ENCODE measurements at regions not wholly inside any gene's neighbourhood (a gene's known extent, or its start where the extent isn't known, plus 50 kb on each side); places are given as distances from the start of the nearest gene placed in this dataset.

GRCh38 chr19:30269638-30270037 is 102.5 kb upstream of the ZNF536 start:
- no peaks in the 10 kb centered on the region for H3K27me3 ChIP-seq
- peak; percentile 31 to 55 for DNase-seq
- peak overlapping the region; percentile 67 to 77 (median 70) for H3K27ac ChIP-seq
- TF ChIP-seq CTCF (IDR thresholded peaks at IDR 0.05) (no peak), POLR2A (IDR thresholded peaks at IDR 0.05) (peak in 1 of 2 donors; percentile 28)
- 28 to 52% methylated on average over 9 of the region's 9 CpGs for WGBS, 2 donors
- peaks cover 23 to 31% of the 10 kb centered on the region in 2 donors for H3K4me1 ChIP-seq
- no peak overlapping the region for H3K4me3 ChIP-seq (replicated peaks in 1 of 3)
- H3K36me3 ChIP-seq = no peaks in the 10 kb centered on the region
- no peaks in the 10 kb centered on the region for H3K9me3 ChIP-seq
- intact Hi-C loops (cut with DNase I) = no loop called here

- Histone ChIP-seq H3K27me3 (no peaks in the 10 kb centered on the region), H3K4me1 (peaks cover 23 to 31% of the 10 kb centered on the region in 2 donors), H3K27ac (peak overlapping the region in 1 of 3 donors; percentile 26), H3K4me3 (replicated peaks in 1 of 3) (no peak overlapping the region), H3K36me3 (no peaks in the 10 kb centered on the region), H3K9me3 (no peaks in the 10 kb centered on the region)
- DNase-seq = peak in 1 of 2 donors; percentile 16
- no peak for TF ChIP-seq CTCF (IDR thresholded peaks at IDR 0.05)
- intact Hi-C loops (cut with DNase I) = no loop called here
- 23 to 35% methylated on average over 5 of the region's 5 CpGs for WGBS, 2 donors
Measured at GRCh38 chr19:30271816-30272215, 100.4 kb upstream of the ZNF536 start.

- intact Hi-C loops (cut with DNase I) = no loop called here
- TF ChIP-seq POLR2A (IDR thresholded peaks at IDR 0.05) = no peak
- no peak for TF ChIP-seq CTCF (IDR thresholded peaks at IDR 0.05)
- no peaks in the 10 kb centered on the region for H3K36me3 ChIP-seq
- H3K4me3 ChIP-seq (replicated peaks in 1 of 3) = no peak overlapping the region
- H3K27ac ChIP-seq = no peak overlapping the region
- H3K27me3 ChIP-seq = no peaks in the 10 kb centered on the region
- 83 to 92% methylated on average over 3 of the region's 3 CpGs for WGBS, 2 donors
- no peaks in the 10 kb centered on the region for H3K9me3 ChIP-seq
- no peak for DNase-seq
- peaks cover 20 to 27% of the 10 kb centered on the region in 2 donors for H3K4me1 ChIP-seq
Measured at GRCh38 chr19:30272554-30272953, 99.6 kb upstream of the ZNF536 start.

GRCh38 chr19:30273184-30273583 is 99.0 kb upstream of the ZNF536 start:
- Histone ChIP-seq H3K9me3 (no peaks in the 10 kb centered on the region), H3K4me1 (peaks cover 17 to 21% of the 10 kb centered on the region in 2 donors), H3K36me3 (no peaks in the 10 kb centered on the region), H3K27me3 (no peaks in the 10 kb centered on the region), H3K4me3 (replicated peaks in 1 of 3) (no peak overlapping the region), H3K27ac (no peak overlapping the region)
- TF ChIP-seq POLR2A (IDR thresholded peaks at IDR 0.05) (no peak), CTCF (IDR thresholded peaks at IDR 0.05) (no peak)
- no peak for DNase-seq
- WGBS, 2 donors = 77 to 83% methylated on average over 2 of the region's 2 CpGs
- intact Hi-C loops (cut with DNase I) = no loop called here

- no peaks in the 10 kb centered on the region for H3K36me3 ChIP-seq
- no peak overlapping the region for H3K4me3 ChIP-seq (replicated peaks in 1 of 3)
- 81 to 90% methylated on average over 3 of the region's 3 CpGs for WGBS, 2 donors
- DNase-seq = no peak
- TF ChIP-seq CTCF (IDR thresholded peaks at IDR 0.05) (no peak), POLR2A (IDR thresholded peaks at IDR 0.05) (no peak)
- peaks cover 2 to 10% of the 10 kb centered on the region in 2 donors for H3K4me1 ChIP-seq
- intact Hi-C loops (cut with DNase I) = no loop called here
- H3K27ac ChIP-seq = no peak overlapping the region
- no peaks in the 10 kb centered on the region for H3K27me3 ChIP-seq
- H3K9me3 ChIP-seq = no peaks in the 10 kb centered on the region
Measured at GRCh38 chr19:30274987-30275386, 97.2 kb upstream of the ZNF536 start.

Data from thyroid gland (tissue), 4 donors.